HCT116 (cell line): ENCODE measurements at regions not wholly inside any gene's neighbourhood (a gene's known extent, or its start where the extent isn't known, plus 50 kb on each side); places are given as distances from the start of the nearest gene placed in this dataset.
"Not testable (repeated sequence)": the region's sequence is repeated elsewhere in the genome, so short reads cannot be mapped to it uniquely, and the experiment has no call there.

ENCODE experiments used
- ATAC-seq: fragments of 200-7000 bp; cut with Tn5 transposase; 2 replicates; pipeline ENCODE4 v1.9.1; 2020; ENCODE audit warnings: mild to moderate bottlenecking, moderate library complexity
- BruUV-seq: library from RNA; stranded (reverse); fragments of 400-500 nt; replicated peaks from 2 replicates; lab custom pipeline; 2021; lab: Mats Ljungman, UMichigan
- CTCF ChIA-PET: fragments of 300-600 bp; sonication (Branson Sonifier 250); formaldehyde crosslinking; loops from one replicate; lab custom pipeline; 2021; ENCODE audit warnings: antibody characterized with exemption; lab: Charles Lee
- POLR2A ChIA-PET: fragments of 300-600, 350-600 bp; sonication (Branson Sonifier 250); formaldehyde crosslinking; loops from one replicate; lab custom pipeline; 2021; ENCODE audit warnings: antibody characterized with exemption; lab: Charles Lee
- RAD21 ChIA-PET, 2 experiments: fragments of 300-600 bp; sonication (Branson Sonifier 250); formaldehyde crosslinking; loops; one replicate each; lab custom pipeline; 2023; ENCODE audit warnings: low total read pairs in 2 of 2; ENCODE audit not compliant: uncharacterized antibody in 2 of 2, unreplicated experiment in 2 of 2, low non-redundant PET in 1 of 2; lab: Charles Lee
- DNase-seq: peaks from one replicate; pipeline ENCODE4 v3.0.0-alpha.2; 2010; ENCODE audit warnings: low read depth, low spot score
- H2AFZ ChIP-seq: fragments of 200-600 bp; shearing (Covaris generic), sonication (generic); 2 replicates; pipeline ENCODE4 v1.6.1; 2017; ENCODE audit warnings: low read depth, mixed run types, mixed read lengths, antibody characterized with exemption, low read length; ENCODE audit not compliant: poor library complexity, severe bottlenecking
- H3K27ac ChIP-seq: 2 replicates; pipeline ENCODE4 v1.5.1; 2012; ENCODE audit warnings: low read depth, low read length
- H3K27me3 ChIP-seq: fragments of 200-600 bp; sonication (generic); 2 replicates; pipeline ENCODE4 v1.6.1; 2016; ENCODE audit warnings: mixed run types, low read length, mixed read lengths; ENCODE audit not compliant: insufficient read depth
- H3K36me3 ChIP-seq, 2 experiments: fragments of 200-500 bp in 1 of 2; fragments of 200-600 bp in 1 of 2; sonication (Bioruptor generic) in 1 of 2; sonication (generic) in 1 of 2; 2 replicates each; pipeline versions ENCODE4 v1.5.1 to v1.6.1; 2014 to 2016; ENCODE audit warnings: low read length in 2 of 2, inconsistent platforms in 1 of 2, mixed read lengths in 1 of 2, mixed run types in 1 of 2; ENCODE audit not compliant: insufficient read depth in 2 of 2, control insufficient read depth in 1 of 2
- H3K4me1 ChIP-seq, 2 experiments: fragments of 200-600 bp in 1 of 2; sonication (generic) in 1 of 2; 2 replicates each; pipeline versions ENCODE4 v1.5.1 to v1.6.1; 2012 to 2017; ENCODE audit warnings: low read length in 2 of 2, inconsistent platforms in 1 of 2, mild to moderate bottlenecking in 1 of 2, mixed read lengths in 1 of 2, mixed run types in 1 of 2, moderate library complexity in 1 of 2; ENCODE audit not compliant: insufficient read depth in 2 of 2, control insufficient read depth in 1 of 2
- H3K4me2 ChIP-seq: fragments of 200-600 bp; sonication (generic); 2 replicates; pipeline ENCODE4 v1.6.1; 2017; ENCODE audit warnings: mixed run types, low read length, mixed read lengths
- H3K4me3 ChIP-seq, 2 experiments: fragments of 200-600 bp in 1 of 2; sonication (generic) in 1 of 2; replicated peaks in 1 of 2; 2 replicates each; pipeline ENCODE4 v1.5.1; 2011 to 2016; ENCODE audit warnings: low read length in 2 of 2, control low read depth in 1 of 2, low read depth in 1 of 2, mild to moderate bottlenecking in 1 of 2, mixed read lengths in 1 of 2, mixed run types in 1 of 2
- H3K79me2 ChIP-seq: fragments of 200-600 bp; sonication (generic); 2 replicates; pipeline ENCODE4 v1.6.1; 2017; ENCODE audit warnings: mild to moderate bottlenecking, mixed run types, low read length, moderate library complexity, mixed read lengths; ENCODE audit not compliant: insufficient read depth
- H3K9ac ChIP-seq: fragments of 200-600 bp; sonication (generic); 2 replicates; pipeline ENCODE4 v1.6.1; 2016; ENCODE audit warnings: low read length, mixed read lengths
- H3K9me2 ChIP-seq: fragments of 200-600 bp; sonication (generic), shearing (Covaris generic); 2 replicates; pipeline ENCODE4 v1.6.1; 2017; ENCODE audit warnings: mixed run types, mild to moderate bottlenecking, moderate library complexity; ENCODE audit not compliant: insufficient read depth
- H3K9me3 ChIP-seq, 2 experiments: fragments of 200-500 bp in 1 of 2; fragments of 200-600 bp in 1 of 2; sonication (Bioruptor generic) in 1 of 2; sonication (generic) in 1 of 2; 2 replicates each; pipeline ENCODE4 v1.6.1; 2014 to 2017; ENCODE audit warnings: low read length in 2 of 2, mixed read lengths in 2 of 2, inconsistent platforms in 1 of 2, low read depth in 1 of 2, mild to moderate bottlenecking in 1 of 2, mixed run types in 1 of 2, moderate library complexity in 1 of 2; ENCODE audit not compliant: control insufficient read depth in 1 of 2, insufficient read depth in 1 of 2
- H4K20me1 ChIP-seq: fragments of 200-600 bp; sonication (generic), shearing (Covaris generic); 2 replicates; pipeline ENCODE4 v1.6.1; 2017; ENCODE audit warnings: mixed run types, mild to moderate bottlenecking, moderate library complexity; ENCODE audit not compliant: insufficient read depth
- CBX3 ChIP-seq: IDR thresholded peaks from 2 replicates; pipeline ENCODE4 v1.6.1; 2012; ENCODE audit warnings: low read depth
- CEBPB ChIP-seq: IDR thresholded peaks from 2 replicates; pipeline ENCODE4 v1.6.1; 2012; ENCODE audit warnings: low read depth
- ELF1 ChIP-seq: IDR thresholded peaks from 2 replicates; pipeline ENCODE4 v1.6.1; 2012; ENCODE audit warnings: low read depth, borderline replicate concordance
- EZH2phosphoT487 ChIP-seq: fragments of 200-600 bp; IDR thresholded peaks from 2 replicates; pipeline ENCODE4 v1.6.1; 2018; ENCODE audit warnings: antibody characterized with exemption, borderline replicate concordance
- SP1 ChIP-seq: IDR thresholded peaks from 2 replicates; pipeline ENCODE4 v1.6.1; 2012; ENCODE audit warnings: low read depth
- SRF ChIP-seq: IDR thresholded peaks from 2 replicates; pipeline ENCODE4 v1.6.1; 2012; ENCODE audit warnings: low read depth
- TCF7L2 ChIP-seq: IDR thresholded peaks from 2 replicates; pipeline ENCODE4 v1.7.0; 2011; ENCODE audit warnings: borderline replicate concordance, inconsistent platforms; ENCODE audit not compliant: insufficient read depth, insufficient read length; ENCODE audit errors: extremely low read depth
- YY1 ChIP-seq: IDR thresholded peaks from 2 replicates; pipeline ENCODE4 v1.6.1; 2011; ENCODE audit warnings: low read length, low read depth, moderate library complexity, mild to moderate bottlenecking; ENCODE audit not compliant: insufficient replicate concordance; ENCODE audit errors: extremely low read depth
- ZFX ChIP-seq: fragments of 450-650 bp; IDR thresholded peaks from 2 replicates; pipeline ENCODE4 v1.6.1; 2017
- intact Hi-C: fragments of 100-400 bp; cut with micrococcal nuclease; formaldehyde crosslinking; loops from 2 replicates; pipeline ENCODE4 v1.10.0; 2022
- TF ChIP-seq, protein P1 (sequence below), 3 experiments: fragments of 200-600 bp in 1 of 3; sonication (generic) in 1 of 3; IDR thresholded peaks in 2 of 3; conservative IDR thresholded peaks in 1 of 3; 2 replicates each; pipeline ENCODE4 v1.5.1; 2012 to 2017; ENCODE audit warnings: low read depth in 2 of 3, low read length in 2 of 3, antibody characterized with exemption in 1 of 3, borderline replicate concordance in 1 of 3, control low read depth in 1 of 3, mild to moderate bottlenecking in 1 of 3, mixed read lengths in 1 of 3, mixed run types in 1 of 3, moderate library complexity in 1 of 3; ENCODE audit not compliant: insufficient read depth in 1 of 3

GRCh38 chr13:67902960-67903359 lies 672.8 kb upstream of the PCDH9 start:
- TF ChIP-seq, protein P1, sequence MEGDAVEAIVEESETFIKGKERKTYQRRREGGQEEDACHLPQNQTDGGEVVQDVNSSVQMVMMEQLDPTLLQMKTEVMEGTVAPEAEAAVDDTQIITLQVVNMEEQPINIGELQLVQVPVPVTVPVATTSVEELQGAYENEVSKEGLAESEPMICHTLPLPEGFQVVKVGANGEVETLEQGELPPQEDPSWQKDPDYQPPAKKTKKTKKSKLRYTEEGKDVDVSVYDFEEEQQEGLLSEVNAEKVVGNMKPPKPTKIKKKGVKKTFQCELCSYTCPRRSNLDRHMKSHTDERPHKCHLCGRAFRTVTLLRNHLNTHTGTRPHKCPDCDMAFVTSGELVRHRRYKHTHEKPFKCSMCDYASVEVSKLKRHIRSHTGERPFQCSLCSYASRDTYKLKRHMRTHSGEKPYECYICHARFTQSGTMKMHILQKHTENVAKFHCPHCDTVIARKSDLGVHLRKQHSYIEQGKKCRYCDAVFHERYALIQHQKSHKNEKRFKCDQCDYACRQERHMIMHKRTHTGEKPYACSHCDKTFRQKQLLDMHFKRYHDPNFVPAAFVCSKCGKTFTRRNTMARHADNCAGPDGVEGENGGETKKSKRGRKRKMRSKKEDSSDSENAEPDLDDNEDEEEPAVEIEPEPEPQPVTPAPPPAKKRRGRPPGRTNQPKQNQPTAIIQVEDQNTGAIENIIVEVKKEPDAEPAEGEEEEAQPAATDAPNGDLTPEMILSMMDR (IDR thresholded peaks at IDR 0.05 in 2 of 3, conservative IDR thresholded peaks at IDR 0.05 in 1 of 3; ENCODE audit: borderline replicate concordance in 1 of 3, insufficient read depth in 1 of 3, low read depth in 2 of 3, low read length in 2 of 3) = 0 out of 6 replicates have a peak, but pooled peaks of 1 of the 3 experiments have one; percentile 14
- H3K27me3 ChIP-seq, H3K4me2 ChIP-seq, H3K4me1 ChIP-seq, H2AFZ ChIP-seq, DNase-seq, H3K36me3 ChIP-seq, CTCF ChIA-PET, H3K9me2 ChIP-seq, POLR2A ChIA-PET, H3K9ac ChIP-seq, H3K9me3 ChIP-seq, H3K4me3 ChIP-seq, intact Hi-C loops, H4K20me1 ChIP-seq, H3K79me2 ChIP-seq, RAD21 ChIA-PET, ATAC-seq, H3K27ac ChIP-seq, BruUV-seq: not testable (repeated sequence)

- ChIA-PET RAD21 (no interaction called here), CTCF (no interaction called here), POLR2A (no interaction called here)
- H3K4me3 ChIP-seq = no peak overlapping the region
- H3K9me2 ChIP-seq = no peaks in the 10 kb centered on the region
- no peak overlapping the region for H3K27ac ChIP-seq
- intact Hi-C loops = no loop called here
- H3K9ac ChIP-seq = no peak overlapping the region
- H3K4me2 ChIP-seq = no peak overlapping the region
- no peaks in the 10 kb centered on the region for H4K20me1 ChIP-seq
- ATAC-seq (no peak), DNase-seq (no peak)
- H3K9me3 ChIP-seq = no peaks in the 10 kb centered on the region
- no TSS peak for BruUV-seq
- TF ChIP-seq YY1 (no peak), CEBPB (no peak), ZFX (no peak), SP1 (no peak), ELF1 (no peak), TCF7L2 (no peak), CBX3 (no peak), EZH2phosphoT487 (no peak), SRF (no peak)
- no peaks in the 10 kb centered on the region for H3K79me2 ChIP-seq
- no peak overlapping the region for H2AFZ ChIP-seq
- H3K36me3 ChIP-seq = no peaks in the 10 kb centered on the region
- H3K27me3 ChIP-seq = no peaks in the 10 kb centered on the region
- H3K4me1 ChIP-seq = no peaks in the 10 kb centered on the region
Observed at GRCh38 chr13:67880916-67881315, 650.8 kb upstream of the PCDH9 start.
